Activated T-cell treated with anti-CD3 and anti-CD28 coated beads, Interleukin-2, amount 50 U/mL, for 72 hours (primary cell): ENCODE measurements at regions not wholly inside any gene's neighbourhood (a gene's known extent, or its start where the extent isn't known, plus 50 kb on each side); places are given as distances from the start of the nearest gene placed in this dataset.

ENCODE experiments used
- ATAC-seq, 2 donors: fragments of 150-1000 bp; cut with Tn5 transposase; replicated peaks in 1 of 2; 2 replicates each; pipeline ENCODE4 v1.10.0; 2021; ENCODE audit warnings: moderate library complexity in 2 of 2, mild to moderate bottlenecking in 1 of 2
- DNase-seq, 2 donors: peaks; one replicate each; pipeline ENCODE4 v3.0.0; 2021 to 2022; ENCODE audit warnings: mixed read lengths in 1 of 2
- H3K27ac Mint-ChIP-seq: one replicate; pipeline ENCODE4 v1.8.0; 2022; ENCODE audit warnings: mild to moderate bottlenecking, moderate library complexity, mixed read lengths
- H3K27me3 Mint-ChIP-seq: one replicate; pipeline ENCODE4 v1.8.0; 2022; ENCODE audit warnings: low read depth, mixed read lengths
- H3K36me3 Mint-ChIP-seq, 2 donors: one replicate each; pipeline ENCODE4 v1.8.0; 2022; ENCODE audit warnings: mixed read lengths in 2 of 2, mild to moderate bottlenecking in 1 of 2; ENCODE audit not compliant: insufficient read depth in 2 of 2
- H3K4me1 Mint-ChIP-seq: one replicate; pipeline ENCODE4 v1.8.0; 2022; ENCODE audit warnings: low read depth, mixed read lengths
- H3K4me3 Mint-ChIP-seq, 2 donors: one replicate each; pipeline ENCODE4 v1.8.0; 2022; ENCODE audit warnings: mild to moderate bottlenecking in 2 of 2, mixed read lengths in 2 of 2, moderate library complexity in 2 of 2
- H3K9me3 Mint-ChIP-seq, 2 donors: one replicate each; pipeline ENCODE4 v1.8.0; 2022; ENCODE audit warnings: mixed read lengths in 2 of 2

DNA sequence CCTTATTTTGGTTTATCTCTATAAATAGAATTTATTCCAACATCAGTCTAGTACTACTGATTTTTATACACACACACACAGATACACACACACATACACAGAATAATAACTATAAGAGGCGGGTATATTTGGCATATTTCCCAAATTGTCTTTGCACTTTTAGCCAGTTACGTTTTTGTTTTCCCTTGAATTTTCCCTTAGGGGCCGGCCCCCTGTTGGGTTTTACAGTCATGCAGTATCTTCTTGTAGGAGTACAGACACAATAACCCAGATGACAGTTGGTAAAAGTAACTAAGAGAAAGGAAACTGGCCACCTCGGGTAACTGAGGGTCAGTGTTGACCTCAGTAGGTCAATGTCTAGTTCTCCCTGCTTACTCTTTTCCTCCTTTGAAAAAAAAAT, 50.9 kb downstream of the DISP1 start:
- no peak for DNase-seq
- no peak for ATAC-seq
- Mint-ChIP-seq H3K9me3 (no peaks in the 10 kb centered on the region), H3K27ac (no peak overlapping the region), H3K36me3 (no peaks in the 10 kb centered on the region), H3K27me3 (no peaks in the 10 kb centered on the region), H3K4me3 (no peak overlapping the region), H3K4me1 (no peaks in the 10 kb centered on the region)

DNA sequence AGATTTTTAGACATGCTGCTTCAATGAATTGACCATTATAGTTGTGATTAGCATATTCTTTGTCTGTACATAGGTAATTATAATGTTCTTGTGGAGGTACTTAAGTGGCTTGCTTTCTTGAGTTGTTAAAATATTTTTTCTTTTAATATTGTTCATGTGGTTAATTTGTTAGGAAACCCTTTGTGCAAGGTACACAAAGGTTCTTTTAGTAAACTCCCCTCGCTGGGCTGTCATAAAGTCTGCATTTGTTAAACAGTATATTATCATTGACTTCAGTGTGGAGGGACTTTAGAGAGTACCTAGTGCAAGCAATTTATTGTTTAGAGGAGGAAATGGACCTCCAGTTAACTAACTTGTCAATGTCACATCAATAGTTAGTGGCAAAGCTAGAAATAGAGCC, 52.5 kb downstream of the DISP1 start:
- Mint-ChIP-seq H3K4me1 (no peaks in the 10 kb centered on the region), H3K36me3 (peaks cover 0 to under 1% of the 10 kb centered on the region in 2 donors), H3K9me3 (peaks cover 0 to under 1% of the 10 kb centered on the region in 2 donors), H3K27ac (no peak overlapping the region), H3K27me3 (no peaks in the 10 kb centered on the region), H3K4me3 (no peak overlapping the region)
- no peak for DNase-seq
- no peak for ATAC-seq

DNA sequence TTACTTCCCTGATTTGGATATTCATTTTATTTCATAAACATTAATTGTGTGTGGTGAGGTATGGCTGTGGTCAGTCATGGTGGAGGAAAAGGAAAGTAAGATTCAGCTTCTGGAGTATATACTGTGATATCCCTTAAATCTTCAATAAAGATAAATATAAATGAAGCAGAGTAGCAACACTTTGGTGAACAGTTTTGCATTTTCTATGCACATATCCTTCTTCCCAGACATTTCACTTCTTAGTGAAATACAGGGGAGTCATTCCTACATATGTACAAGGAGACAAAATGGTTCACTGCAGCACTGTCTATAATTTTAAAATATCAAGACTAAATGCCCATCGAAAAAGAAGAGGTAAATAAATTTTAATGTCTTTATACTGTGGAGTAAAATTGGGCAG, 61.3 kb downstream of the DISP1 start:
- peaks cover 25% of the 10 kb centered on the region for H3K4me1 Mint-ChIP-seq
- H3K27ac Mint-ChIP-seq: no peak overlapping the region
- no peaks in the 10 kb centered on the region for H3K27me3 Mint-ChIP-seq
- ATAC-seq (no peak), DNase-seq (no peak)
- H3K36me3 Mint-ChIP-seq: peaks cover 10 to 27% of the 10 kb centered on the region in 2 donors
- no peak overlapping the region for H3K4me3 Mint-ChIP-seq
- peaks cover 6 to 10% of the 10 kb centered on the region in 2 donors for H3K9me3 Mint-ChIP-seq

DNA sequence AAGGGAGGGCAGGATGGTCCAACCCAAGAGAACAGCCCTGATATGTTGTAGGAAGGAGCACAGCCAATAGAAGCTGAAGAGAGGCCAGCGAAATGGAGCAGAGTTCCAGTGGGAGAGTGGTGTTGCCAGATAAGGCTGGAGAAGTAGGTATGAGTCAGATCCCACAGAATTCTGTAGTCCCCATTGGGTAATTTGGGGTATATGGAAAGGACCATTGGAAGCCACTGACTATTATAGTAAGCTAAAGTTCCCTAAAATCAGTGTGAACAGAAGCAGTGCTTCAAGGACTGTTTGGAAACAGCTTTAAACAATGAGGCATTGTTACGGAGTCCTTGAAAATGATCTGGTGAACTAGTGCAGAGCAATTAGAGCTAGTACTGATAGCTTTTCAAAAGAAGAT, 63.0 kb downstream of the DISP1 start:
- H3K27me3 Mint-ChIP-seq: no peaks in the 10 kb centered on the region
- H3K27ac Mint-ChIP-seq: no peak overlapping the region
- peaks cover 25% of the 10 kb centered on the region for H3K4me1 Mint-ChIP-seq
- DNase-seq (no peak), ATAC-seq (no peak)
- peaks cover 6 to 9% of the 10 kb centered on the region in 2 donors for H3K9me3 Mint-ChIP-seq
- H3K36me3 Mint-ChIP-seq: peaks cover 7 to 21% of the 10 kb centered on the region in 2 donors
- H3K4me3 Mint-ChIP-seq: no peak overlapping the region

DNA sequence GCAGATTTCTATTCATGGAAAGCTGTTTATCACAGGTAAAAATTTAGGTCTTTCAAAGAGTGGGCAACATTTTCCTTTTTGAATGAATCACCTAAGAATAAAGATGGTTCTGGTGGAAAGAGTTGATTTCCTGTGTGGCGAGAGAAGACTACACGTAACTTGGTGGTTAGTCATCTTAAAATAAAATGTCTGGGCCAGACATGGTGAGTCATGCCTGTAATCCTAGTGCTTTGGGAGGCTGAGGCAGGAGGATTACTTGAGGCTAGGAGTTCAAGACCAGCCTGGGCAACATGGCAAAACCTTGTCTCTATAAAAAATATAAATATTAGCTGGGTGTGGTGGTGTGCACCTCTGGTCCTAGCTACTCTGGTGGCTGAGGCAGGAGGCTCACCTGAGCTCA, 65.7 kb downstream of the DISP1 start:
- peak overlapping the region; percentile 20 for H3K27ac Mint-ChIP-seq
- H3K4me1 Mint-ChIP-seq: peaks cover 20% of the 10 kb centered on the region
- H3K36me3 Mint-ChIP-seq: peaks cover 2 to 10% of the 10 kb centered on the region in 2 donors
- H3K27me3 Mint-ChIP-seq: no peaks in the 10 kb centered on the region
- H3K9me3 Mint-ChIP-seq: peaks cover 1 to 4% of the 10 kb centered on the region in 2 donors
- ATAC-seq: peak; percentile 99
- DNase-seq: peak; percentile 35 to 51
- no peak overlapping the region for H3K4me3 Mint-ChIP-seq

DNA sequence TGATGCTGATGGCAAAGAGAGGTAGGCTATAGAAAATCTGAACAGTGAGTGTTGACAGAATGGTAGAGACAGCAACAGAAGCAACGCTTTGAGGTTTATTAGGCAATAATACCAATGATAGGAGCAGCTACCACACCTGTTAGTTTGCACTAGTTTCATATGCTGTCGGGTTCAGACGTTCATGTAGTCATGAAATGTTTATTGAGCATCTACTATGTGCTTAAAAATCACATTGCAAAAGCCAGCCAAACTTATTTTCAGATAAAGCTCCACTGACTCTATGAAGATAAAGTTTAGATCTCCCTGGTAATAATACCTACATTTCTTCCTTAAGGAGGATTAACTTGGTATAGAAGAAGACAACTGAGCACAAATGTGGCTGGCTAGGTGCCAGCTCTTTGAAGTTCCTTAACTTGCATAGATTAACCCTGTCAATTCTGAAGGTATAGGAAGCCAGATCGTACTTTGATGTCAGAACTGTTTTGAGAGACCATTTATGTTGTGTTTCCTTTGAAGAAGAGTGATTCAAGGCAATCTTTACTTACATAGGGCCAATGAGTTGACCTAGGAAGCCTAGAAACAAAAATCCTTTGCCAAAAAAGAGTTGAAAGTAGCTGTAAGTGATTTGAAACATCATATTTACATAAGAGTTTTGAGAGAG, 71.5 kb downstream of the DISP1 start:
- H3K27me3 Mint-ChIP-seq: no peaks in the 10 kb centered on the region
- H3K27ac Mint-ChIP-seq: no peak overlapping the region
- no peaks in the 10 kb centered on the region for H3K36me3 Mint-ChIP-seq
- no peaks in the 10 kb centered on the region for H3K9me3 Mint-ChIP-seq
- no peak for ATAC-seq
- no peak for DNase-seq
- no peak overlapping the region for H3K4me3 Mint-ChIP-seq
- H3K4me1 Mint-ChIP-seq: peaks cover 9% of the 10 kb centered on the region

DNA sequence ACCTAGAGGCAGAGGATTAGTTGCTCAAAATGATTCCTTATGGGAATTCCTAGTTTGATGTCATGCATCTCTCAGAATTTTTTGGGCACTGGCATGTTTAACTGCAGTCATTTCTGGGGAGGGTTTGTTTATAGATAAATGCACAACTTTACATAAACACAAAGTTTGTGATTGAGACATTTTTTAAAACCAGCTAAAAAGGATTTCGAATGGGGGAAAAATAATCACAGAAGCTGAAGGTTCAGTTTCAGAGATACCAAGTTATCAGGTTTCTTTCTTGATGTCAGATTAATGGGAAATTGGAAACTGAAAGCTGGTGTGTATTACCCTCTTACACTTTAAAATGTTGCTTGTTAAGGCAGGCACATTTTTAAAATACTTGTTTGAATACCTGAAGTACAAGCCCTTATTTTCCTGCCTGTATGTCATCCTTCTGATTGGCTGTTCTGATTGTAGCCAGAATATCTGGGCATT, 72.1 kb downstream of the DISP1 start:
- DNase-seq (no peak), ATAC-seq (no peak)
- no peaks in the 10 kb centered on the region for H3K36me3 Mint-ChIP-seq
- no peak overlapping the region for H3K27ac Mint-ChIP-seq
- H3K9me3 Mint-ChIP-seq: no peaks in the 10 kb centered on the region
- H3K4me1 Mint-ChIP-seq: peaks cover 9% of the 10 kb centered on the region
- no peak overlapping the region for H3K4me3 Mint-ChIP-seq
- H3K27me3 Mint-ChIP-seq: no peaks in the 10 kb centered on the region

DNA sequence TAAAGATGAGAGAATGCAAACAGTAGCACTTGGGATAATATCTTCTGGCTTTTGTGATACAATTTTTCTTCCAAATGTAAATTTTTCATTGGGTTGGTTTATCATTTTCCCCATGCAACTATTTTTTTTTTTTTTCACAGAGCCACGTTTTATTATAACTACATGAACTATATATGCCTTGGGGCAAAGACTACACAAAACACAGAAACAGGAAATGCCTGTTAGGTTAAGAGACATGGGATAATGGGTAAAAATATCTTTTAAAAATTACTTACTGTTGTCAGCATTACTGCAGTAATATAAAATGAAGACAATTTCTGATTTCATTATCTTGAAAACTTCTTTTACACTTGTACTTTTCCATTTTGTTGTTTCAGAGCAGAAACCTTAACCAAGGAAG, 74.6 kb downstream of the DISP1 start:
- H3K27ac Mint-ChIP-seq: no peak overlapping the region
- H3K4me1 Mint-ChIP-seq: peaks cover 9% of the 10 kb centered on the region

DNA sequence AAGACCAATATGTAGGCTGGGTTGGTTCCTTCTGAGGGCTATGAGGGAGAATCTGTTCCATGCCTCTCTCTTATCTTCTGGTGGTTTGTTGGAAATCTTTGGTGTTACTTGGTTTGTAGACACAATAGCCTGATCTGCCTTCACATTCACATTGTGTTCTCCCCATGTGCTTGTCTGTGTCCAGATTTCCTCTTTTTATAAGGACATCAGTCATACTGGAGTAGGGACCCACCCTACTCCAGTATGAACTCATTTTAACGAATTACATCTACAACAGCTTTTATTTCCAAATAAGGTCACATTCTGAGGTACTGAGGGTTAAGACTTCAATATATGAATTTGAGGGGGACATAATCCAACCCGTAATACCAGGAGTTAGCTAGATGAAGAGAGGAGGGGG, 75.9 kb downstream of the DISP1 start:
- peaks cover 9% of the 10 kb centered on the region for H3K4me1 Mint-ChIP-seq
- ATAC-seq (no peak), DNase-seq (no peak)
- H3K9me3 Mint-ChIP-seq: no peaks in the 10 kb centered on the region
- no peaks in the 10 kb centered on the region for H3K36me3 Mint-ChIP-seq
- H3K27me3 Mint-ChIP-seq: no peaks in the 10 kb centered on the region
- no peak overlapping the region for H3K27ac Mint-ChIP-seq
- H3K4me3 Mint-ChIP-seq: no peak overlapping the region

More for the DNA sequence above, 74.6 kb downstream of the DISP1 start:
- Mint-ChIP-seq H3K27me3 (no peaks in the 10 kb centered on the region), H3K4me3 (no peak overlapping the region), H3K9me3 (no peaks in the 10 kb centered on the region), H3K36me3 (no peaks in the 10 kb centered on the region)
- ATAC-seq: no peak
- no peak for DNase-seq

DNA sequence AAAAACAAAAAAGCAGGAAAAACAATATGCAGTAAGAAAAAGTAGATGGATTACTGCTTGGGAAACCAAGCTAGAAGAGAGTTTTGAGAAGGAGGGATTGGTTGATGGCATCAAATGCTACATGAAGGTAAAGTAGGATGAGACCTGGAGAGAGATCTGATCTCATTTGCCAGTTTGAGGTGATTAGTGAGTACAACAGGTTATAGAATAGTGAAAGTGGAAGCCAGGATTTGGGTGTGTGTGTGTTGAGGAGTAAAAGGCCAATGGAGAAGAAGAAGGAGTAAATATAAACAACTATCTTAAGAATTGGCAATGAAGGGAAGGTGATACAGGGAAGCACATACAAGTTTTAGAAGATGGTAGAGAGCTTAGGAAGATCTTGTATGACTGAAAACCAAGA, 76.7 kb downstream of the DISP1 start:
- H3K4me1 Mint-ChIP-seq: peaks cover 7% of the 10 kb centered on the region
- no peaks in the 10 kb centered on the region for H3K9me3 Mint-ChIP-seq
- DNase-seq (no peak), ATAC-seq (no peak)
- H3K4me3 Mint-ChIP-seq: no peak overlapping the region
- no peaks in the 10 kb centered on the region for H3K36me3 Mint-ChIP-seq
- H3K27me3 Mint-ChIP-seq: no peaks in the 10 kb centered on the region
- H3K27ac Mint-ChIP-seq: no peak overlapping the region

DNA sequence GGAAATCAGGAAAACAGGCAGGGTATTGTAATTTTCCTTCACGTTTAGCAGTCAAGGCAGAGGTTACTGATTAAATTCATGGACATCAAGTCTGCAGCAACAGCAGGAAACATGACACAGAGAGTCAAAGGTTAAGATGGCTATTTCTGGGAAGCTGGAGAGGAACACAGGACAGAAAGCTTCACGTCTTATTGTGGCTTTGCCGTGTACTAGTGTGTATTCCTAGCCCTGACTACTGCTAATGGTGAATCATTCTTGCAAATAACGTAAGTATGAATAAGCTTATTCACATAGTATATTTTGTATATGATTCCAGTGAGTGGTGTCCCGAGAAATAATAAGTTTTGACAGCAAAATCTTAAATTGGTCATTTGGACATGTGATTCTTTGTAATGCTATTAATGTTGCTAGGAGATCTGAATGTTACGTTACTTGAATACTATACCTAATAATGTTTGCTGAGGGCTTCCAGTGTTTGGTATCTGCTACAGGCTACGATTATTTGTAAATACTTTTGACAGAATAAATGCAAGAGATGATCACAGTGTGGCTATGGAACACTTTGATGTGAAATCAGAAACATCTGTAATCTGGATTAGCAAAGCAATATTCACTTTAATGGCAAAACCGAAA, 77.4 kb downstream of the DISP1 start:
- Mint-ChIP-seq H3K27me3 (no peaks in the 10 kb centered on the region), H3K9me3 (no peaks in the 10 kb centered on the region), H3K36me3 (no peaks in the 10 kb centered on the region), H3K4me1 (peaks cover 9% of the 10 kb centered on the region), H3K4me3 (no peak overlapping the region), H3K27ac (no peak overlapping the region)
- no peak for ATAC-seq
- DNase-seq: no peak

DNA sequence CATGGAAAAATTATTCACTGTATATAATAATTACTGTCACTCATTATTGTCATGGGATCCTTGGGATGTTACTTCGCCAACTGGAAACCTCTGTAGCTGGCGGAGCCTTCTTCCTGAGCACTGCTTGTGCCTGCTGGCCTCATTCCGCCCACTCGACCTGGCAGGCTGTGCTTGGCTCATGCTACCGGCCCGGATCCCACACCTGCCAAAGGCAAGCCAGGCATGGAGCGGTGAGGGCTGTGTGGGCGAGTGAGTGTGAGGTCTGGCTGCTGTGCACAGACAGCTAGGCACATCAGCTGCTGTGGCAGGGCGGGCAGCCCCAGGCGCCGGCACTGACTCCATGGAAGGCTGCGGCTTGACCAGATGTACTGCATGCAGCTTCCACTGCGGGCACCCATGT, 78.4 kb downstream of the DISP1 start:
- Mint-ChIP-seq H3K4me1 (peaks cover 15% of the 10 kb centered on the region), H3K27me3 (no peaks in the 10 kb centered on the region), H3K27ac (no peak overlapping the region), H3K4me3 (no peak overlapping the region), H3K36me3 (no peaks in the 10 kb centered on the region), H3K9me3 (no peaks in the 10 kb centered on the region)
- ATAC-seq: no peak
- no peak for DNase-seq

DNA sequence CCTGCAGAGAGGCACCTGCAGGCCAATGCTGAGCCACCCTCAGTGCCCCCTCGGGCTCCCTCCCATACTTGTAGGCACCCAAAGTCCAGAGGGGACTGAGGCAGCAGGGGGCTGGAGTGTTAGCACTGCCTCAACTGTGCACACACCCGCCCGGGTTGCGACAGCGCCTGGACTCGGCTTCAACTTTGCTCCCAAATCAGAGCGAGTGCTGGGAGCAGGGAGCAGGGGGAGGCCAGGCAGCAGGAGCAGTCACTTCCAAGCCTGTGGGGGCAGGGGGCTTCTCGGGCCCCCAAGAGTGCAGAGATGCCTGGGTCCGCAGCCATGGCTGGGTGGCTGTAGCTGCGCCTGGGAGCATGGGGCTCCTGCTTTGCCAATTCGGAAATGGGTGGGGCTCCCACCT, 79.5 kb downstream of the DISP1 start:
- Mint-ChIP-seq H3K9me3 (no peaks in the 10 kb centered on the region), H3K4me1 (peaks cover 15% of the 10 kb centered on the region)

More for the DNA sequence above, 79.5 kb downstream of the DISP1 start:
- H3K27me3 Mint-ChIP-seq: no peaks in the 10 kb centered on the region
- ATAC-seq: no peak
- no peak overlapping the region for H3K4me3 Mint-ChIP-seq
- no peak overlapping the region for H3K27ac Mint-ChIP-seq
- no peak for DNase-seq
- H3K36me3 Mint-ChIP-seq: no peaks in the 10 kb centered on the region
